ENCODE measurements at regions not wholly inside any gene's neighbourhood (a gene's known extent, or its start where the extent isn't known, plus 50 kb on each side); places are given as distances from the start of the nearest gene placed in this dataset.

GRCh38 chr7:81273601-81274397, 354.9 kb upstream of the SEMA3C start:
- no peak for TF ChIP-seq CTCF (IDR thresholded peaks at IDR 0.05; ENCODE audit: low read depth, low read length)
- no peak overlapping the region for H3K4me3 ChIP-seq (replicated peaks in 1 of 2; ENCODE audit: low read depth in 2 of 2, low read length in 2 of 2)
- DNase-seq (ENCODE audit: low read depth in 2 of 2) = no peak

- H3K4me3 ChIP-seq (replicated peaks in 1 of 2; ENCODE audit: low read depth in 2 of 2, low read length in 2 of 2) = no peak overlapping the region
- no peak for TF ChIP-seq CTCF (IDR thresholded peaks at IDR 0.05; ENCODE audit: low read depth, low read length)
- DNase-seq (ENCODE audit: low read depth in 2 of 2) = no peak
Measured at GRCh38 chr7:81272176-81272575, 353.3 kb upstream of the SEMA3C start.

GRCh38 chr7:81268551-81268950, 349.7 kb upstream of the SEMA3C start:
- DNase-seq (ENCODE audit: low read depth in 2 of 2) = no peak
- no peak for TF ChIP-seq CTCF (IDR thresholded peaks at IDR 0.05; ENCODE audit: low read depth, low read length)
- no peak overlapping the region for H3K4me3 ChIP-seq (replicated peaks in 1 of 2; ENCODE audit: low read depth in 2 of 2, low read length in 2 of 2)

GRCh38 chr7:81267508-81267907, 348.7 kb upstream of the SEMA3C start:
- DNase-seq (ENCODE audit: low read depth in 2 of 2) = peak; percentile 36 to 93
- no peak for TF ChIP-seq CTCF (IDR thresholded peaks at IDR 0.05; ENCODE audit: low read depth, low read length)
- H3K4me3 ChIP-seq (replicated peaks in 1 of 2; ENCODE audit: low read depth in 2 of 2, low read length in 2 of 2) = no peak overlapping the region

GRCh38 chr7:81264116-81264515, 345.3 kb upstream of the SEMA3C start:
- no peak overlapping the region for H3K4me3 ChIP-seq (replicated peaks in 1 of 2; ENCODE audit: low read depth in 2 of 2, low read length in 2 of 2)
- no peak for TF ChIP-seq CTCF (IDR thresholded peaks at IDR 0.05; ENCODE audit: low read depth, low read length)
- peak in 1 of 2 donors; percentile 57 for DNase-seq (ENCODE audit: low read depth in 2 of 2)

- TF ChIP-seq CTCF (IDR thresholded peaks at IDR 0.05; ENCODE audit: low read depth, low read length) = no peak
- DNase-seq (ENCODE audit: low read depth in 2 of 2) = no peak
- H3K4me3 ChIP-seq (replicated peaks in 1 of 2; ENCODE audit: low read depth in 2 of 2, low read length in 2 of 2) = no peak overlapping the region
Measured at GRCh38 chr7:81260152-81260551, 341.3 kb upstream of the SEMA3C start.

- peak; percentile 57 to 66 for DNase-seq (ENCODE audit: low read depth in 2 of 2)
- peak; percentile 41 for TF ChIP-seq CTCF (IDR thresholded peaks at IDR 0.05; ENCODE audit: low read depth, low read length)
- H3K4me3 ChIP-seq (replicated peaks in 1 of 2; ENCODE audit: low read depth in 2 of 2, low read length in 2 of 2) = no peak overlapping the region
Measured at GRCh38 chr7:81256991-81257390, 338.1 kb upstream of the SEMA3C start.

Data from cardiac fibroblast (primary cell).